Loucy (cell line): ENCODE measurements at regions not wholly inside any gene's neighbourhood (a gene's known extent, or its start where the extent isn't known, plus 50 kb on each side); places are given as distances from the start of the nearest gene placed in this dataset.
"Not testable (repeated sequence)": the region's sequence is repeated elsewhere in the genome, so short reads cannot be mapped to it uniquely, and the experiment has no call there.

Experiments
- H2AFZ ChIP-seq: fragments of 200-600 bp; sonication (generic); 2 replicates; pipeline ENCODE4 v1.6.0; 2016; ENCODE audit warnings: antibody characterized with exemption, mild to moderate bottlenecking, low read length, moderate library complexity
- H3F3A ChIP-seq: fragments of 200-600 bp; 2 replicates; pipeline ENCODE4 v1.6.0; 2016; ENCODE audit warnings: antibody characterized with exemption, low read depth, mild to moderate bottlenecking
- H3K27me3 ChIP-seq: fragments of 200-600 bp; sonication (generic); 2 replicates; pipeline ENCODE4 v1.6.1; 2014; ENCODE audit warnings: low read length, mild to moderate bottlenecking; ENCODE audit not compliant: insufficient read depth, poor library complexity, severe bottlenecking
- H3K36me3 ChIP-seq: fragments of 200-600 bp; sonication (generic); 2 replicates; pipeline ENCODE4 v1.6.1; 2016; ENCODE audit warnings: low read length; ENCODE audit not compliant: insufficient read depth
- H3K4me1 ChIP-seq: fragments of 200-600 bp; sonication (generic); 2 replicates; pipeline ENCODE4 v1.5.1; 2014; ENCODE audit warnings: low read length, mild to moderate bottlenecking; ENCODE audit not compliant: insufficient read depth, poor library complexity, severe bottlenecking
- H3K4me2 ChIP-seq: fragments of 200-600 bp; sonication (generic); 2 replicates; pipeline ENCODE4 v1.6.0; 2014; ENCODE audit warnings: antibody characterized with exemption, low read length, low read depth, mild to moderate bottlenecking; ENCODE audit not compliant: poor library complexity, severe bottlenecking
- H3K4me3 ChIP-seq: fragments of 200-600 bp; sonication (generic); 2 replicates; pipeline ENCODE4 v1.5.1; 2014; ENCODE audit warnings: low read length, mild to moderate bottlenecking, mixed read lengths; ENCODE audit not compliant: poor library complexity, severe bottlenecking
- H3K79me2 ChIP-seq: fragments of 200-600 bp; sonication (generic); 2 replicates; pipeline ENCODE4 v1.6.1; 2014; ENCODE audit warnings: low read length; ENCODE audit not compliant: insufficient read depth
- H3K9ac ChIP-seq: fragments of 200-600 bp; sonication (generic); 2 replicates; pipeline ENCODE4 v1.6.0; 2014; ENCODE audit warnings: mild to moderate bottlenecking, low read depth, low read length, moderate library complexity; ENCODE audit not compliant: poor library complexity, severe bottlenecking
- H3K9me2 ChIP-seq: fragments of 200-600 bp; sonication (generic); replicated peaks from 2 replicates; pipeline ENCODE4 v1.6.1; 2016; ENCODE audit warnings: low read depth, low read length, mixed read lengths
- H3K9me3 ChIP-seq: fragments of 200-600 bp; sonication (generic); 2 replicates; pipeline ENCODE4 v1.6.1; 2014; ENCODE audit warnings: mild to moderate bottlenecking, antibody characterized with exemption, low read length, low read depth; ENCODE audit not compliant: insufficient read depth
- H4K20me1 ChIP-seq: fragments of 200-600 bp; sonication (generic); 2 replicates; pipeline ENCODE4 v1.6.0; 2014; ENCODE audit warnings: antibody characterized with exemption, low read length, mild to moderate bottlenecking; ENCODE audit not compliant: insufficient read depth, poor library complexity, severe bottlenecking
- CTCF ChIP-seq: fragments of 200-600 bp; sonication (generic); conservative IDR thresholded peaks from 2 replicates; pipeline ENCODE4 v1.5.1; 2014; ENCODE audit warnings: mild to moderate bottlenecking, antibody characterized with exemption, low read length
- EZH2phosphoT487 ChIP-seq: fragments of 200-600 bp; IDR thresholded peaks from 2 replicates; pipeline ENCODE4 v1.6.1; 2018; ENCODE audit warnings: antibody characterized with exemption, mild to moderate bottlenecking, moderate library complexity, borderline replicate concordance

GRCh38 chr3:115212615-115213014, 65.5 kb upstream of the ZBTB20 start:
- Histone ChIP-seq H3K9me3 (no peaks in the 10 kb centered on the region), H3K36me3 (no peaks in the 10 kb centered on the region), H3F3A (no peaks in the 10 kb centered on the region), H3K4me2 (no peak overlapping the region), H4K20me1 (no peaks in the 10 kb centered on the region), H2AFZ (no peak overlapping the region), H3K4me3 (no peak overlapping the region), H3K4me1 (peaks cover 10% of the 10 kb centered on the region), H3K9me2 (no peaks in the 10 kb centered on the region), H3K9ac (no peak overlapping the region), H3K79me2 (no peaks in the 10 kb centered on the region), H3K27me3 (no peaks in the 10 kb centered on the region)
- TF ChIP-seq EZH2phosphoT487 (no peak), CTCF (no peak)

GRCh38 chr3:115213052-115213451, 66.0 kb upstream of the ZBTB20 start:
- not testable (repeated sequence) for H4K20me1 ChIP-seq, H3K36me3 ChIP-seq, H3K9ac ChIP-seq, H3K27me3 ChIP-seq, H2AFZ ChIP-seq, H3K4me1 ChIP-seq, H3K9me2 ChIP-seq, H3K79me2 ChIP-seq, H3K4me3 ChIP-seq, H3K9me3 ChIP-seq, H3K4me2 ChIP-seq, H3F3A ChIP-seq

GRCh38 chr3:115217292-115217677, 70.2 kb upstream of the ZBTB20 start:
- Histone ChIP-seq H3K4me3 (no peak overlapping the region), H3K27me3 (no peaks in the 10 kb centered on the region), H3K4me2 (no peak overlapping the region), H3K9me3 (no peaks in the 10 kb centered on the region), H3K36me3 (no peaks in the 10 kb centered on the region), H3K9ac (no peak overlapping the region), H3K79me2 (no peaks in the 10 kb centered on the region), H3K9me2 (no peaks in the 10 kb centered on the region), H3F3A (no peaks in the 10 kb centered on the region), H4K20me1 (no peaks in the 10 kb centered on the region), H3K4me1 (peaks cover 4% of the 10 kb centered on the region), H2AFZ (no peak overlapping the region)
- TF ChIP-seq EZH2phosphoT487: no peak
- TF ChIP-seq CTCF: no peak

- no peak overlapping the region for H3K4me3 ChIP-seq
- no peaks in the 10 kb centered on the region for H3K4me1 ChIP-seq
- H3F3A ChIP-seq: no peaks in the 10 kb centered on the region
- no peaks in the 10 kb centered on the region for H3K27me3 ChIP-seq
- no peaks in the 10 kb centered on the region for H4K20me1 ChIP-seq
- no peak for TF ChIP-seq EZH2phosphoT487
- peak; percentile 87 for TF ChIP-seq CTCF
- no peaks in the 10 kb centered on the region for H3K9me3 ChIP-seq
- no peaks in the 10 kb centered on the region for H3K36me3 ChIP-seq
- no peaks in the 10 kb centered on the region for H3K79me2 ChIP-seq
- no peak overlapping the region for H3K4me2 ChIP-seq
- no peaks in the 10 kb centered on the region for H3K9me2 ChIP-seq
- no peak overlapping the region for H2AFZ ChIP-seq
- H3K9ac ChIP-seq: no peak overlapping the region
Measured at GRCh38 chr3:115217678-115218451, 70.8 kb upstream of the ZBTB20 start.
